ENCODE measurements at regions not wholly inside any gene's neighbourhood (a gene's known extent, or its start where the extent isn't known, plus 50 kb on each side); places are given as distances from the start of the nearest gene placed in this dataset.

DNA sequence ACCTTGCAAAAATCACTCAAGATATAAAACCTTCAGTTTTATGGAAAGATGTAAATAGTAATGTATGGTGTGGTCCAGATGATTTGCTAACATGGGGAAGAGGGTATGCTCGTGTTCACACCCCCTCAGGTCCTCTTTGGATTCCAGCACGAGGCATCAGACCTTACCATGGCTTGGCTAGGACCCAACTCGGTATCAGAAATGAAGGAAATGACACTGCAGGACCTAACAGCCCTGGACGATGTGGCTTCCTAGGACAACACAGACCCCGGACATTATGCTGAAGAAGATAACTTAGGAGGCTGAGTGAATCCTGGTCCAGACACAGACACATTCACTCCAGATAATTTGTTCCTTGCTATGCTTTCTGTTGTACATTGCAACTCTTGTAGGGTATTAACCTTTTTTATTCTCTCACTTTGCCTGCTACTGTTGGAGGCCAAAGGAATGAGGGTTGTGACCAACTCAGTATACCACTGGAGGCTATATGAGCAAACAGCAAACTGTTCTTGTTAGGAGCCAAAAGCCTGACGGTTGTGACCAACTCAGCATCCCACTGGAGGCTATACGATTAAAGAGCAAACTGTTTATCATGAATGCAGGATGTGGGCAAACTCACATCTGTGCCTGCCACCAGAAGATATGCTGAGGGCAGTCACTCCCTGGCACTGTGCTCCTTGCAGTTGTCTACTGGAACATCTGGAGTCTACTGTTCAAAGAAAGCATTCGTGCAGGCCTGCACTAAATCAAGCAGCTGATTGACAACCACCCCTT lies 121.7 kb downstream of the ZNF429 start (continued):
- TF ChIP-seq, protein P1, sequence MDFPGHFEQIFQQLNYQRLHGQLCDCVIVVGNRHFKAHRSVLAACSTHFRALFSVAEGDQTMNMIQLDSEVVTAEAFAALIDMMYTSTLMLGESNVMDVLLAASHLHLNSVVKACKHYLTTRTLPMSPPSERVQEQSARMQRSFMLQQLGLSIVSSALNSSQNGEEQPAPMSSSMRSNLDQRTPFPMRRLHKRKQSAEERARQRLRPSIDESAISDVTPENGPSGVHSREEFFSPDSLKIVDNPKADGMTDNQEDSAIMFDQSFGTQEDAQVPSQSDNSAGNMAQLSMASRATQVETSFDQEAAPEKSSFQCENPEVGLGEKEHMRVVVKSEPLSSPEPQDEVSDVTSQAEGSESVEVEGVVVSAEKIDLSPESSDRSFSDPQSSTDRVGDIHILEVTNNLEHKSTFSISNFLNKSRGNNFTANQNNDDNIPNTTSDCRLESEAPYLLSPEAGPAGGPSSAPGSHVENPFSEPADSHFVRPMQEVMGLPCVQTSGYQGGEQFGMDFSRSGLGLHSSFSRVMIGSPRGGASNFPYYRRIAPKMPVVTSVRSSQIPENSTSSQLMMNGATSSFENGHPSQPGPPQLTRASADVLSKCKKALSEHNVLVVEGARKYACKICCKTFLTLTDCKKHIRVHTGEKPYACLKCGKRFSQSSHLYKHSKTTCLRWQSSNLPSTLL (IDR thresholded peaks at IDR 0.05) = no peak
- TF ChIP-seq ASH1L (IDR thresholded peaks at IDR 0.05; ENCODE audit: borderline replicate concordance, low read depth, partially characterized antibody) = no peak
- no peak for TF ChIP-seq PML (IDR thresholded peaks at IDR 0.05; ENCODE audit: low read length)
- TF ChIP-seq ZNF696 (CRISPR knock-in tag; conservative IDR thresholded peaks at IDR 0.05) = no peak
- no peak for TF ChIP-seq SP1 (CRISPR knock-in tag; IDR thresholded peaks at IDR 0.05)
- TF ChIP-seq HNRNPL (IDR thresholded peaks at IDR 0.05; ENCODE audit: low read depth, low read length) = no peak
- TF ChIP-seq ZNF217 (CRISPR knock-in tag; IDR thresholded peaks at IDR 0.05) = no peak
- no peak for TF ChIP-seq TGIF2 (CRISPR knock-in tag; IDR thresholded peaks at IDR 0.05)
- TF ChIP-seq LEF1 (IDR thresholded peaks at IDR 0.05) = no peak
- 0 out of 4 replicates have a peak, but pooled peaks of 1 of the 2 experiments have one; percentile 13 for TF ChIP-seq RAD21 (CRISPR knock-in tag; conservative IDR thresholded peaks at IDR 0.05 in 1 of 2, IDR thresholded peaks at IDR 0.05 in 1 of 2)
- no peak for TF ChIP-seq POU5F1 (IDR thresholded peaks at IDR 0.05; ENCODE audit: borderline replicate concordance, low read depth, low read length, partially characterized antibody)
- no peak for TF ChIP-seq KDM1A (IDR thresholded peaks at IDR 0.05)
- no peak for TF ChIP-seq LCOR (CRISPR knock-in tag; IDR thresholded peaks at IDR 0.05)
- TF ChIP-seq SMAD3 (CRISPR knock-in tag; conservative IDR thresholded peaks at IDR 0.05) = no peak
- peak; percentile 29 for TF ChIP-seq MEIS2 (IDR thresholded peaks at IDR 0.05; ENCODE audit: partially characterized antibody)
- TF ChIP-seq ZBTB8A (IDR thresholded peaks at IDR 0.05; ENCODE audit: partially characterized antibody) = no peak
- TF ChIP-seq ZNF3 (CRISPR knock-in tag; IDR thresholded peaks at IDR 0.05) = no peak
- TF ChIP-seq, protein P2, sequence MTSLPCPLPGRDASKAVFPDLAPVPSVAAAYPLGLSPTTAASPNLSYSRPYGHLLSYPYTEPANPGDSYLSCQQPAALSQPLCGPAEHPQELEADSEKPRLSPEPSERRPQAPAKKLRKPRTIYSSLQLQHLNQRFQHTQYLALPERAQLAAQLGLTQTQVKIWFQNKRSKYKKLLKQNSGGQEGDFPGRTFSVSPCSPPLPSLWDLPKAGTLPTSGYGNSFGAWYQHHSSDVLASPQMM (CRISPR knock-in tag; IDR thresholded peaks at IDR 0.05) = no peak
- 0 out of 2 replicates have a peak, but pooled peaks have one; percentile 37 for TF ChIP-seq ZNF766 (CRISPR knock-in tag; conservative IDR thresholded peaks at IDR 0.05)
- TF ChIP-seq ZKSCAN3 (CRISPR knock-in tag; IDR thresholded peaks at IDR 0.05) = no peak
- no peak for TF ChIP-seq ZNF124 (CRISPR knock-in tag; IDR thresholded peaks at IDR 0.05)
- peak; percentile 75 for TF ChIP-seq CBFA2T2 (conservative IDR thresholded peaks at IDR 0.05)
- peak; percentile 58 for TF ChIP-seq SMAD4 (CRISPR knock-in tag; conservative IDR thresholded peaks at IDR 0.05)
- TF ChIP-seq, protein P3, sequence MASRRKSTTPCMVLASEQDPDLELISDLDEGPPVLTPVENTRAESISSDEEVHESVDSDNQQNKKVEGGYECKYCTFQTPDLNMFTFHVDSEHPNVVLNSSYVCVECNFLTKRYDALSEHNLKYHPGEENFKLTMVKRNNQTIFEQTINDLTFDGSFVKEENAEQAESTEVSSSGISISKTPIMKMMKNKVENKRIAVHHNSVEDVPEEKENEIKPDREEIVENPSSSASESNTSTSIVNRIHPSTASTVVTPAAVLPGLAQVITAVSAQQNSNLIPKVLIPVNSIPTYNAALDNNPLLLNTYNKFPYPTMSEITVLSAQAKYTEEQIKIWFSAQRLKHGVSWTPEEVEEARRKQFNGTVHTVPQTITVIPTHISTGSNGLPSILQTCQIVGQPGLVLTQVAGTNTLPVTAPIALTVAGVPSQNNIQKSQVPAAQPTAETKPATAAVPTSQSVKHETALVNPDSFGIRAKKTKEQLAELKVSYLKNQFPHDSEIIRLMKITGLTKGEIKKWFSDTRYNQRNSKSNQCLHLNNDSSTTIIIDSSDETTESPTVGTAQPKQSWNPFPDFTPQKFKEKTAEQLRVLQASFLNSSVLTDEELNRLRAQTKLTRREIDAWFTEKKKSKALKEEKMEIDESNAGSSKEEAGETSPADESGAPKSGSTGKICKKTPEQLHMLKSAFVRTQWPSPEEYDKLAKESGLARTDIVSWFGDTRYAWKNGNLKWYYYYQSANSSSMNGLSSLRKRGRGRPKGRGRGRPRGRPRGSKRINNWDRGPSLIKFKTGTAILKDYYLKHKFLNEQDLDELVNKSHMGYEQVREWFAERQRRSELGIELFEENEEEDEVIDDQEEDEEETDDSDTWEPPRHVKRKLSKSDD (conservative IDR thresholded peaks at IDR 0.05; ENCODE audit: low read length) = no peak
- no peak for TF ChIP-seq ZNF232 (CRISPR knock-in tag; IDR thresholded peaks at IDR 0.05)

All from K562 (cell line).